NOMO-1 treated with dmso at 0.1 percent for 144 hours (cell line): ENCODE measurements at regions not wholly inside any gene's neighbourhood (a gene's known extent, or its start where the extent isn't known, plus 50 kb on each side); places are given as distances from the start of the nearest gene placed in this dataset.

Experiments used
- DNase-seq: peaks from one replicate; lab custom pipeline; 2025; ENCODE audit not compliant: unreplicated experiment; lab: John Stamatoyannopoulos, UW

DNA sequence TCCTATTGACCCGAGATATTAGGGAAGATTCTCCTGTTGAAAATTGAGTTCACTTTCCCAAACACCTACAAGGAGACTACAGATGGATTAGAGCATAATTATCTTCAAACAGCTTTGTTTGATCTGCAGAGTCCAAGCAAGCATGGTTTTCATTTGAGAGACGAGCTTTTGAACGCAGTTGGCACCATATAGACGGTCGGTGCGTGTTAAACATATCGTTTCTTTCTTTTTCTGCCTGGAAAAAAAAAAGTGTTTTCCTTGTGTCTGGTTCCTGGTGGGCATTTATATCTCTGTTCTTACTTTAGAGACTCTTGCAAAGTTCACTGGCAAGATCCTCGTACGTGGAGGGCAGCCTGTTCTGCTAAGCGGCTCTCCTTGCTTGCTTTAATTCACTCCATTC is 248.9 kb downstream of the TMEM182 start:
- DNase-seq, result no peak

DNA sequence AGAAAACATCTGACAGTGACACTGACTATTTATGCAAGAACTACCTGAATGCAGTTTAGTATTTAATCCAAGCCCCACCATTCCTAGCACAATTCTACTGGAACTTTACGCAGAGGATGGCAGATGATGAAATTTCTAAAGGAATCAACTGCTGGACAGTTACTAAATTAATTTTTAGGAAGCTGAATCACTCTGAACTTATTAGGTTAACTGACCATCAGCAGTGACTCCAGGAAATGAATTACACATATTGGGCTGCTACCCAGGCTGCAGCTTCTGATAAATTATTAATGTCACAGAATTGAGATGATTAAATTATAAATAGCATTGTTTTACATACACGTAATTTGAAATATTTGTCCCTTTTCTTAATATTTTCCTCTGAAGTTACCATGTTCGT is 250.8 kb downstream of the TMEM182 start:
- DNase-seq, result no peak

DNA sequence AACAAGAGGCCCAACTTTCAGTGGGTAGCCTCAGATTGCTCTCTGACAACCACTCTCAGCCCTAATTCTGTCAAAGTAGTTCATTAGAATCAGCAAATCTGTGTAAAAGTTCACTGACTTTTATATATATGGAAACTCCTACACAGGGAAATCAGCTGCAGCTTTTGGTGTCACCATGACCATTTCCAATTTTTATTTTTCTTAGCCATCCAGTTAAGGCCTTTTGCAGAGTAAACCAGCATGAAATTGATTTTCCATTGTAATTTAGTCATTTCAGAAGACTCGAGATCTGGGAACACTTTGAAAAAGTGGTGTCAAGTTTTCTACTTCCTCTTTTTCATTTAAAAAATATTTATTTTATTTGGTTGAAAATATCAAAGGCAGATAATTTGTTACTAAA is 263.2 kb downstream of the TMEM182 start:
- no peak for DNase-seq

DNA sequence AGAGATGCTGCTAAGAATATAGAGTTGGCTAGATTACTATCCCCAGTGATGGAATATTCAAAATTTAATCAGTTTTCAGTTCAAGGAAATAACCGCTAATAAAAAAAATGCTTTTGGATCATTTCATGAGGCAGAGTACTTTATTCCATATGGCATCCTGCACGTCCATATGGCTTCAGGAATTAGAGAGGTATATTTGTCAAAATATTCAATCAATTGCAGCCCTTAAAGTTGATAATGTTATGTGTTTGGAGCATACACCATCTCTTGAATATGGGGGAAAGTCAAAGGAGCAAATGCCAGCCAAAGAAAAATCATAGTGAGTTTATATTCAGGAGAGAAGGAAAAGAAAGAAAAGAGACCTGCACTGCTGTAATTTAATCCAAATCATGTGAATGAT is 266.4 kb downstream of the TMEM182 start:
- DNase-seq, result no peak
